Lower leg skin (tissue), 4 donors: ENCODE measurements at regions not wholly inside any gene's neighbourhood (a gene's known extent, or its start where the extent isn't known, plus 50 kb on each side); places are given as distances from the start of the nearest gene placed in this dataset.

Experiments used
- DNase-seq, 2 donors: peaks; one replicate each; pipeline ENCODE4 v3.0.0-alpha.2; 2019; ENCODE audit warnings: low spot score in 2 of 2
- H3K4me3 ChIP-seq: fragments of 200-600 bp; sonication (generic); 2 replicates; pipeline ENCODE4 v1.5.1; 2017; ENCODE audit warnings: mild to moderate bottlenecking, low read depth; ENCODE audit not compliant: poor library complexity, severe bottlenecking
- CTCF ChIP-seq, 3 donors: fragments of 450-650 bp; IDR thresholded peaks; one replicate each; pipeline ENCODE4 v1.5.1; 2016; ENCODE audit warnings: antibody characterized with exemption in 3 of 3, mild to moderate bottlenecking in 3 of 3, moderate library complexity in 2 of 3
- POLR2A ChIP-seq, 2 donors: fragments of 450-650 bp; IDR thresholded peaks; one replicate each; pipeline ENCODE4 v1.6.1; 2016 to 2017; ENCODE audit warnings: antibody characterized with exemption in 2 of 2, mild to moderate bottlenecking in 1 of 2, moderate library complexity in 1 of 2
- WGBS, 2 donors: methylation state at CpG; one replicate each; pipeline ENCODE4 v1.1.5; 2018; 5-methylcytosine and 5-hydroxymethylcytosine counted together
- intact Hi-C: fragments of 100-400 bp; cut with DNase I; formaldehyde crosslinking; loops from one replicate; pipeline ENCODE4 v1.15.0; 2023; ENCODE audit warnings: low total_unique reads

- intact Hi-C loops: no loop called here
- TF ChIP-seq POLR2A (IDR thresholded peaks at IDR 0.05) (no peak), CTCF (IDR thresholded peaks at IDR 0.05) (no peak)
- 96 to 100% methylated on average over 2 of the region's 2 CpGs for WGBS, 2 donors
- no peak for DNase-seq
- H3K4me3 ChIP-seq: no peak overlapping the region
Observed at GRCh38 chr21:27315373-27315772, 348.5 kb upstream of the ADAMTS5 start.

DNA sequence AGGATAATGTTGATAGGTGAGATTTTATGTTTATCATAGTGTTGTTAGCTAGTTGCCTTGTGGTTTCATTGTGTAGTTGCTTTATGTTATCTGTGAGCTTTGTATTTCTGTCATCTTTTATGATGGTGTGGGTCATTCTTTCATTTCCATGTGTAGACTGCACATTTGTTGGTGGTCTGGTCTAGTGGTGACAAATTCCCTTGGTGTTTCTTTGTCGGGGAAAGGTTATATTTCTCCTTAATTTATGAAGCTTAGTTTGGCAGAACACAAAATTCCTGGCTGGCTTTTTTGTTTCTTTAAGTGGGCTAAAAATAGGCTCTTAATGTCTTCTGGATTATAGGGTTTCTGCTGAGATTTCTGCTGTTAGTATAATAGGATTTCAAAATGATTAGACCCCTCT, 347.2 kb upstream of the ADAMTS5 start:
- 25 to 32% methylated on average over 1 of the region's 1 CpG for WGBS, 2 donors
- intact Hi-C loops: no loop called here
- DNase-seq: no peak
- TF ChIP-seq CTCF (IDR thresholded peaks at IDR 0.05): no peak
- TF ChIP-seq POLR2A (IDR thresholded peaks at IDR 0.05): no peak
- H3K4me3 ChIP-seq: no peak overlapping the region

DNA sequence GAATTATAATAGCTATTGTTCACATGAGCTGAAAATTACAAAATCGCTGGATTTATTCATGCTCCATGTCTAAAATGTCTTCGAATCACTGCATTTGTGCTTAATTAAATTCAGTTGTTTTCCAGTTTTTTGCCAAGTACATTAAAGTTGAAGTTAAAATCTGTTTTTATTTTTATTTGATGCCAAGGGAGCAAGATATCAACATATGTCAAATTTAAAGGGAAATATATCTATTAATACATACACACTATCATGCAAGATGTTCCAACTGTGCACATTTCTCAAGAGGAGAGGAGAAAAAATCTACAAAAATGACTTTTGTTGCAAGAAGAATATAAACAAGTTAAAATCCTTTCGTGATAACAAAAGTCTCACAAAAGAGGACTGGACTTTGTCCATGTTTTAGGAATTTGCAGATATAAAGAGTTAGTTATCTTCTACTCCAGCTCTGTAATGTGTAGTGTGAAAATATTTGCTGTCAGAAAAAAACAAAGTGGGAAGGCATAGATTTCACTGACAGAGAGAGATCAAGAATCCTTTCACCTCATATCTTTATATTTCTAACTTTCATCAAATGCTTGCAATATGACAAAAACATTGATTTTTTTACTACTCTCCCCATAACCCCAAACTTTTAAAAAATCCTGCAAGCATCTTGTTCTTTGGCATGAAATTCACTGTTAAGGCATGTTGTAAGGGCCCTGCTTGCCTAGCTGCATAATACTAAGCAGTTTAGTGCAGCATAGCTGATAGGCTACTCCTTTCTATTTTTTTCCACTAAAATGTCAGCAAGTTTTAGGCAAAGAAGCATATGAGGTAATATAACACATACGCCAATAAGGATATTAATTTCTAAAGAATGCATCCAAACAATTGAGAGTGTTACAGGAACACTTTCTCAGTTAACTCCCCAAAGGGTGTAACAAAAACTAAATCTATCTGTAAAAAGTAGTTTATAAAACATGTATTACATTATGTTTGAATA, 340.2 kb upstream of the ADAMTS5 start:
- intact Hi-C loops: no loop called here
- DNase-seq: no peak
- no peak for TF ChIP-seq POLR2A (IDR thresholded peaks at IDR 0.05)
- TF ChIP-seq CTCF (IDR thresholded peaks at IDR 0.05): no peak
- no peak overlapping the region for H3K4me3 ChIP-seq
- 48 to 63% methylated on average over 4 of the region's 4 CpGs for WGBS, 2 donors

- intact Hi-C loops: no loop called here
- TF ChIP-seq POLR2A (IDR thresholded peaks at IDR 0.05) (no peak), CTCF (IDR thresholded peaks at IDR 0.05) (no peak)
- H3K4me3 ChIP-seq: no peak overlapping the region
- no peak for DNase-seq
Observed at GRCh38 chr21:27306206-27306605, 339.3 kb upstream of the ADAMTS5 start.

GRCh38 chr21:27301220-27301619, 334.3 kb upstream of the ADAMTS5 start:
- TF ChIP-seq CTCF (IDR thresholded peaks at IDR 0.05): no peak
- TF ChIP-seq POLR2A (IDR thresholded peaks at IDR 0.05): no peak
- no peak overlapping the region for H3K4me3 ChIP-seq
- intact Hi-C loops: no loop called here
- no peak for DNase-seq
- WGBS, 2 donors: 45 to 50% methylated on average over 2 of the region's 2 CpGs
